PFSK-1 (cell line): ENCODE measurements at regions not wholly inside any gene's neighbourhood (a gene's known extent, or its start where the extent isn't known, plus 50 kb on each side); places are given as distances from the start of the nearest gene placed in this dataset.

ENCODE experiments used
- FOXP2 ChIP-seq: optimal IDR thresholded peaks from 2 replicates; pipeline ENCODE3; 2011; ENCODE audit warnings: borderline replicate concordance, control low read depth, inconsistent platforms; ENCODE audit not compliant: insufficient read depth; ENCODE audit errors: extremely low read length, extremely low read depth
- POLR2AphosphoS5 ChIP-seq: IDR thresholded peaks from 2 replicates; pipeline ENCODE4 v1.6.1; 2012; ENCODE audit warnings: low read depth, mild to moderate bottlenecking, control low read depth, low read length, moderate library complexity
- REST ChIP-seq, 2 experiments: IDR thresholded peaks; 2 replicates each; pipeline versions ENCODE4 v1.6.1 to v1.8.0; 2011 to 2012; ENCODE audit warnings: low read depth in 2 of 2, low read length in 2 of 2, control low read depth in 1 of 2, inconsistent platforms in 1 of 2, mild to moderate bottlenecking in 1 of 2, moderate library complexity in 1 of 2; ENCODE audit not compliant: insufficient read depth in 1 of 2
- SIN3A ChIP-seq: IDR thresholded peaks from 2 replicates; pipeline ENCODE4 v1.6.1; 2012; ENCODE audit warnings: mild to moderate bottlenecking, low read length, moderate library complexity, borderline replicate concordance; ENCODE audit not compliant: insufficient read depth
- TAF1 ChIP-seq: IDR thresholded peaks from 2 replicates; pipeline ENCODE4 v1.6.1; 2012; ENCODE audit warnings: low read length, control low read depth, borderline replicate concordance; ENCODE audit not compliant: insufficient read depth

GRCh38 chr3:102017784-102018183 lies 168.5 kb downstream of the NFKBIZ start:
- no peak for TF ChIP-seq SIN3A
- TF ChIP-seq TAF1, result no peak
- no peak for TF ChIP-seq FOXP2
- no peak for TF ChIP-seq POLR2AphosphoS5

GRCh38 chr3:102018551-102018950 lies 169.2 kb downstream of the NFKBIZ start:
- no peak for TF ChIP-seq SIN3A
- TF ChIP-seq REST (IDR thresholded peaks at IDR 0.05; ENCODE audit: insufficient read depth in 1 of 2, low read depth in 2 of 2, low read length in 2 of 2), result no peak
- no peak for TF ChIP-seq TAF1
- no peak for TF ChIP-seq FOXP2
- TF ChIP-seq POLR2AphosphoS5, result no peak

- TF ChIP-seq TAF1, result no peak
- TF ChIP-seq FOXP2, result no peak
- TF ChIP-seq REST (IDR thresholded peaks at IDR 0.05; ENCODE audit: insufficient read depth in 1 of 2, low read depth in 2 of 2, low read length in 2 of 2), result no peak
- no peak for TF ChIP-seq SIN3A
- no peak for TF ChIP-seq POLR2AphosphoS5
Observed at GRCh38 chr3:102020735-102021134, 171.4 kb downstream of the NFKBIZ start.

- TF ChIP-seq SIN3A (no peak), FOXP2 (no peak), POLR2AphosphoS5 (no peak), REST (IDR thresholded peaks at IDR 0.05; ENCODE audit: insufficient read depth in 1 of 2, low read depth in 2 of 2, low read length in 2 of 2) (no peak), TAF1 (no peak)
Observed at GRCh38 chr3:102024270-102024904, 175.1 kb downstream of the NFKBIZ start.

GRCh38 chr3:102025606-102026270 lies 176.4 kb downstream of the NFKBIZ start:
- TF ChIP-seq REST (IDR thresholded peaks at IDR 0.05; ENCODE audit: insufficient read depth in 1 of 2, low read depth in 2 of 2, low read length in 2 of 2), result no peak
- TF ChIP-seq POLR2AphosphoS5, result no peak
- no peak for TF ChIP-seq SIN3A
- TF ChIP-seq FOXP2, result no peak
- TF ChIP-seq TAF1, result no peak
